GM18520 (cell line): ENCODE measurements at regions not wholly inside any gene's neighbourhood (a gene's known extent, or its start where the extent isn't known, plus 50 kb on each side); places are given as distances from the start of the nearest gene placed in this dataset.
"Not testable (repeated sequence)": the region's sequence is repeated elsewhere in the genome, so short reads cannot be mapped to it uniquely, and the experiment has no call there.

Experiments
- ATAC-seq: cut with Tn5 transposase; IDR thresholded peaks from one replicate; pipeline ENCODE4 v1.9.1; 2021; ENCODE audit not compliant: unreplicated experiment

DNA sequence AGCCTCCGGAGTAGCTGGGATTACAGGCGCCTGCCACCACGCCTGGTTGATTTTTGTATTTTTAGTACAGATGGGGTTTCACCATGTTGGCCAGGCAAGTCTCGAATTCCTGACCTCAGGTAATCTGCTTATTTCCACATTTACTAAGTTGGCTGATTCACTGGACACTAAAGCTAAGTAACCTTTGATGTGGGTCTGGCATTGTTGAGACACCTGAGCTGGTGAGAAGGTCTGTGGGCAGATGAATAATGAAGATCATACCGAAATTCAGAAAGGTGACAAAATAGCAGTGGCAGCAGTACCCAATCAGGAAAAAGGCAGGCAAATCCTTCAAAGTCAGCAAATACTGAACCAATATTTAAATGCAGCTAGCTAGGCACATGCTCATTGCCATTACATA, 210.6 kb upstream of the ZNF608 start:
- no peak for ATAC-seq

DNA sequence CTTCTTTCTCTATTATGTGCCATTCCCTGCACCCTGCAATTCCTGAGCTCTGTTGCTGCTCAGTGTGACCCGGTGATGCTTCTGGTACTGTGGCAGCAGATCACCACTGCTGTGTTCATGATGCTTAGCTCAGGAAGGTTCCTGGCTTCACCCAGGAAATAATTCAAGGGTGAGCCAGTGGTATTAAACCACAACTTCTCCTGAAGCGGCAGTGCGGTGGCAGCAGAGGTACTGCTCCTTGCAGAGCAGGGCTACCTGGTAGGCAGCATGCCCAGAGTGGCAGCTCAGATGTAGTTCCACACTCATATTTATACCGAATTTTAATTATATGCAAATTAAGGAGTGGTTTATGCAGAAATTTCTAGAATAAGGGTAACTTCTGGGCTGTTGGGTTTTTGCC, 213.8 kb upstream of the ZNF608 start:
- ATAC-seq = no peak

DNA sequence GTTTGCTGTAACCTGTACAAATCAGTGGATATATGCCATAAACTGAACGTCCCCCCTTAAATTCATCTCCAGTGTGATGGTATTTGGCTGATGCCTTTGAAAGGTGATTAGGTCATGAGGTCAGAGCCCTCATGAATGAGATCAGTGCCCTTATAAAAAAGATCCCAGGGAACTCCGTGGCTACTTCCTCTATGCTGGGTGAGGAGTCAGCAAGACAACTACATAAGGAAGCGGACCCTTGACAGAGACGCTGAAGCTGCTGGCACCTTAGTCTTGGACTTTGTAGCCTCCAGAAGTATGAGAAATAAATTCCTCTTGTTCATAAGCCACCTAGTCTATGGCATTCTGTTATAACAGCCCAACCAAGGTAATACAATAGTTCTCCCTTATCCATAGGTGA, 215.1 kb upstream of the ZNF608 start:
- ATAC-seq = no peak

DNA sequence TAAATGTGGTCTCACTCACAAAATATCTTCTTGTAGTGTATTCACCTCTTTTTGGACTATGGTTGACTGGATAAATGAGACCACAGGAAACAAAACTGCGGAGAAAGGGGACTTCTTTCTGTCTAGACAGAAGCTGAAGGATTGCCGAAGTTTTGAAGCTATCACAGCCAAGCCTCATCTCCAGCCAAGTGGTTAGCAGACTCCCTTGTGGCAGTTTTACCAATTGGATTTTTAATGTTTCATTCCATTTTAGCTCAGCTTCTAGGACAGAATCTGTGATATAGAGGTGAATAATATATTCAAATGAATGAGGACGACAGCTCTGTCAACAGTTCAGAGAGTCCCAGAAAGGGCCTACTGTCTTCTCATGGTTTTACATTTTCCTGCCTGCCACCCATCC, 215.7 kb upstream of the ZNF608 start:
- no peak for ATAC-seq

DNA sequence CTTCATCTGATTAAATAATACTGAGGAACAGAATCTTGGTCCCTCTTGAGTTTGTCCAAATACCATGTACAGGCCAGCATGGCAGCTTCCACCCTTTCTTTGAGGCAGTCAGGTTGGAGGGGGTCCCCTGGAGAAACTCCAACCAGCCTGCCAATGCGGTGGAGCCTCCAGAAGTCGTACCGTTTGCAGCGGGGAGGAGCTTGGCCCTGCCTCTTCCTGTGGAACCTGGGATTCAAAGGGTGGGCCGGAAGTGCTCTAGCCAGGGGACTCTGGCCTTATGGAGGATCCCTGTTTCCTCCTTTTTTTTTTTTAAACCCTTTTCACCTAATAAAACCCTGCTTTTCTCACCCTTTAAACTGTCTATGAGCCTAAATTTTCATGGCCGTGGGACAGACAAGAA, 216.3 kb upstream of the ZNF608 start:
- no peak for ATAC-seq

GRCh38 chr5:124963236-124963919, 216.9 kb upstream of the ZNF608 start:
- ATAC-seq = no peak

DNA sequence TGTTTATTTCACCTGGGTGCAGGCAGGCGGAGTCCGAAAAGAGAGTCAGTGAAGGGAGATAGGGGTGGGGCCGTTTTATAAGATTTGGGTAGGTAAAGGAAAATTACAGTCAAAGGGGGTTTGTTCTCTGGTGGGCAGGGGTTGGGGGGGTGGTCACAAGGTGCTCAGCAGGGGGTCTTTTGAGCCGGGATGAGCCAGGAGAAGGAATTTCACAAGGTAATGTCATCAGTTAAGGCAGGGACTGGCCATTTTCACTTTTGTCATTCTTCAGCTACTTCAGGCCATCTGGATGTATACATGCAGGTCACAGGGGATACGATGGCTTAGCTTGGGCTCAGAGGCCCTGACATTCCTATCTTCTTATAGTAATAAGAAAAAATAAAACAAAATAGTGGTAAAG, 220.3 kb upstream of the ZNF608 start:
- not testable (repeated sequence) for ATAC-seq

- not testable (repeated sequence) for ATAC-seq
These were observed 223.9 kb upstream of the ZNF608 start for GRCh38 chr5:124970381-124970780.

DNA sequence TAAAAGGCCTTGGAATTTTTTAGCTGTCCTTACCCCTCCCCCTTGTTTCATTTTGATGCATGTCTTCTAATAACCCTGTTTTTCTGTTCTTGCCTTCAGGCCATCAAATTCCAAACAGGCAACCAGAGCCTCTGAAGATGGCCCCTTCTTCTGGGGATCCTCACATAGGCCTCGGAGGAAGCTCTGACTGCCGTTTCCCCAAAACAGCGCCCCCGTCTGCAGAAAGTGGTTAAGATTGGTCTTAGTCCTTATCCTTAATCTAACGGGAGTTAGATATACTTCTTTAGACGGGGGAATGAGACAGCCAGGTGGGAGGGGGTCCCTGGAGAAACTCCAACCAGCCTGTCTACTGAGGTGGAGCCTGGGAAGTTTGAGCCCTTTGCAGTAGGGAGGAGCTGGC, 226.3 kb upstream of the ZNF608 start:
- no peak for ATAC-seq

DNA sequence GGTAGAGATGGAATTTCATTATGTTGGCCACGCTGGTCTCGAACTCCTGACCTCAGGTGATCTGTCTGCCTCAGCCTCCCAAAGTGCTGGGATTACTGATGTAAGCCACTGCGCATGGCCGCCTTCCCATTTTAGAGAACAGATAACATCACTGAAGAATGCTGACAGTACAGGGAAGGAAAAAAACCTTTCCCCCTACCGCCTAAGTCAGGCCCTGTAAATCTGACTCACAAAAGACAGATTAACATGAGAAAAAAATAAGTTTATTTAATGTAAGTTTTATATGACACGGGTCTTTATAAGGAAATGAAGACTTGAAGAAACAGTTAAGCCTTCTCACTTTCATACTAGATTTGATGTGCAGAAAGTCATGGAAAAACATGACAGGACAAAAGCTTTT, 227.2 kb upstream of the ZNF608 start:
- ATAC-seq = no peak

DNA sequence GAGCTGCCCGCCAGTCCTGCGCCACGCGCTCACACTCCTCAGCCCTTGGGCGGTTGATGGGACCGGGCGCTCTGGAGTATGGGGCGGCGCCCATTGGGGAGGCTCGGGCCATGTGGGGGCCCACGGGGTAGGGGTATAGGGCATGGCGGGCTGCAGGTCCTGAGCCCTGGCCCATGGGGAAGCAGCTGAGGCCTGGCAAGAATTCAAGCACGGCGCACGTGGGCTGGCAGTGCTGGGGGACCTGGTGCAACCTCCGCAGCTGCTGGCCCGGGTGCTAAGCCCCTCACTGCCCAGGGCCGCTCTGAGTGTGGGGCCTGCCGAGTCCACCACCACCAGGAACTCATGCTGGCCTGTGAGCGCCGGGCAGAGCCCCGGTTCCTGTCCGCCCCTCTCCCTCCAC, 229.6 kb upstream of the ZNF608 start:
- ATAC-seq = no peak

DNA sequence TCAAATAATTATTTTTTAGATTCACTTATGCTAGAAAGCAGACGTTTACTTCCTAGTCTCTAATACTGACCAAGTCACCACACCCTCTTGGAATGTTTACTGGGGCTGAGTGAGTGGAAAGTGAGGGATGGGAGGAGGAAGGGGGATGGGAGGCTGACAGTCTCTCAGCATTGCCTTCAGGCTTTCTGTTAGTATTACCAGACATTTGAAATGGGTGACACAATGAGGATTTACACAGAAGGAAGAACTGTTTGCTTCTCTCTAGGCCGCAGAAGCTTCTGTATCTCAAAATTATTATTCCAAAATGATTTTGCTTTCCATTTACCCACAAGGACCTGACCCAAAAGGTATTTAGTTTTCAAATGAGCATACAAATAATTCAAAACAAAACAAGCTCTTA, 232.8 kb upstream of the ZNF608 start:
- ATAC-seq = no peak

- peak; percentile 91 for ATAC-seq
These were observed 233.9 kb upstream of the ZNF608 start for GRCh38 chr5:124980163-124980941.

GRCh38 chr5:124981901-124982300, 235.5 kb upstream of the ZNF608 start:
- ATAC-seq = no peak

- ATAC-seq = no peak
These were observed 239.7 kb upstream of the ZNF608 start for GRCh38 chr5:124986170-124986569.

DNA sequence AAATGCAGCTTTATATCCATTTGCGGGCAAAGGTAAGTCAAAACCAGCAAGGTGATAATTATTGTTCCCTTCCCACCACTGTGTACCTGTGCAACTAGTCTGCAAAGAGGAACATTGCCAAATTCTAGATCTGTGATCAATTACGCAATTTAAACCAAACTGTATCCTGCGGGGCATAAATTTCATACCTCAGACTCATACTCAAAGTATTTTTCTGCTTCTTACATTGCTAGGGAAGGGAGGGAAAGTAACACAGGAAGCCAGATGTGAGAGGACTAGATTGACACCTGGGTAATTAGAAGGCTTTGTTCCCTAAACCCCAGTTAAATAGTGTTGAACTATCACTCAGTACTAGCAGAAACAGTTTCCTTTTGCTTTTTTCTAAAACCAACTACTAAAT, 240.2 kb upstream of the ZNF608 start:
- ATAC-seq = peak; percentile 70

DNA sequence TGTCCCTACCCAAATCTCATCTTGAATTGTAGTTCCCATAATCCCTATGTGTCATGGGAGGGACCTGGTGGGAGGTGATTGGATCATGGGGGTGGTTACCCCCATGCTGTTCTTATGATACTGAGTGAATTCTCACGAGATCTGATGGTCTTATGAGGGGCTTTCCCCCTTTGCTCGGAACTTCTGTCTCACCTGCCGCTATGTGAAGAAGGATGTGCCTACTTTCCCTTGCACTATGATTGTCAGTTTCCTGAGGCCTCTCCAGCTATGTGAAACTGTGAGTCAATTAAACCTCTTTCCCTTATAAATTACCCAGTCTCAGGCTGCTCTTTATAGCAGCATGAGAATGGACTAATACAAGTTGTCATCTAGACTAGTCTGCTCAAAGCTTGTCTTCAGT, 241.3 kb upstream of the ZNF608 start:
- not testable (repeated sequence) for ATAC-seq

DNA sequence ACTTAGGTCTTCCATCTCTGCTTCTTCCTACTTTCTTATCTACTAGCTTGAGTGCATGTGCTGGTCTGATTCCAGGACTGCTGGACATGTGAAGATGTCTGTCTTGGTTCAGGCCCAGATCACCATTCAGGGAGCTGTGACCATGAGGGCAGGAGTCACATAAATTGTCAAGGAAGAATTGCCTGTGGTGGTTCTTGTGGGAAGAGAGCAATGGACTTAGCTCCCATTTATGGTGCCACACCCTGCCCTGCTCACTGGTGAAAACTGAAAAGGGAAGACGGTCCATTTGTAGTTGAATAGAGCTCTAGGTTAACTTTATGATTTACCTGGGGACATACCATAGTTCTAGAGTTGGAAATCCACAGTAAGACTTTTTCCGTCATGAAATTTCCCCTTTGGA, 244.3 kb upstream of the ZNF608 start:
- ATAC-seq = no peak

DNA sequence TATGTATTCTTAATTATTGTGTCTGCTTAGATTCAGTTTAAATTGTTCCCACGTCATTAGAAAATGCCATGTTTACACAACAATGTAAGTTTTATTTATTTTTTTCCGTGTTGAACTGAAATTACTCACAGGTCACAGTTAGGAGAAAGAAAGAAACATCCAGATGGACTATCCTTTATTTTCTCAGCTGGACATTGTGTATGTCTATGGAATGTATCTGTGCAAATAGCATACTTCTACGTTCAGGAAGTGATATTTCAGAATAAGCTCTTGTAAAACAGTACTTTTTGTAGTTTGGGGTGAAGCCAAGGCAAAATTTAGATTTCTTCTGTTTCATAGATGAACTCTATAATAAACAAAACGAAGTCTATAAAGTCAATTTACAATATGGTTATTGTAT, 249.0 kb upstream of the ZNF608 start:
- ATAC-seq = no peak

GRCh38 chr5:124996023-124996763, 249.8 kb upstream of the ZNF608 start:
- ATAC-seq = no peak

GRCh38 chr5:124996764-124997077, 250.3 kb upstream of the ZNF608 start:
- no peak for ATAC-seq
